OCI-LY1 (cell line): ENCODE measurements at regions not wholly inside any gene's neighbourhood (a gene's known extent, or its start where the extent isn't known, plus 50 kb on each side); places are given as distances from the start of the nearest gene placed in this dataset.

Experiments used
- H2AFZ ChIP-seq: fragments of 200-600 bp; sonication (generic), shearing (Covaris generic); 2 replicates; pipeline ENCODE4 v1.6.0; 2014; ENCODE audit warnings: antibody characterized with exemption, mild to moderate bottlenecking, low read length
- H3F3A ChIP-seq: fragments of 200-600 bp; sonication (generic), shearing (Covaris generic); 2 replicates; pipeline ENCODE4 v1.6.0; 2014; ENCODE audit warnings: mild to moderate bottlenecking, antibody characterized with exemption, low read length, moderate library complexity; ENCODE audit not compliant: insufficient read depth
- H3K27ac ChIP-seq: fragments of 200-600 bp; sonication (generic); 2 replicates; pipeline ENCODE4 v1.5.1; 2014; ENCODE audit warnings: low read length, mixed run types, mild to moderate bottlenecking, low read depth; ENCODE audit not compliant: poor library complexity, severe bottlenecking
- H3K27me3 ChIP-seq: fragments of 200-600 bp; sonication (generic); 2 replicates; pipeline ENCODE4 v1.6.0; 2014; ENCODE audit warnings: antibody characterized with exemption, mild to moderate bottlenecking, low read length, moderate library complexity; ENCODE audit not compliant: insufficient read depth
- H3K36me3 ChIP-seq: fragments of 200-600 bp; sonication (generic); 2 replicates; pipeline ENCODE4 v1.6.1; 2014; ENCODE audit warnings: mild to moderate bottlenecking, antibody characterized with exemption, low read length, moderate library complexity, mixed read lengths; ENCODE audit not compliant: insufficient read depth
- H3K4me1 ChIP-seq: fragments of 200-600 bp; sonication (generic); 2 replicates; pipeline ENCODE4 v1.5.1; 2014; ENCODE audit warnings: mild to moderate bottlenecking, low read length, moderate library complexity; ENCODE audit not compliant: insufficient read depth, severe bottlenecking
- H3K4me2 ChIP-seq: fragments of 200-600 bp; sonication (generic), shearing (Covaris generic); 2 replicates; pipeline ENCODE4 v1.6.1; 2014; ENCODE audit warnings: low read length
- H3K4me3 ChIP-seq: fragments of 200-600 bp; sonication (generic); 2 replicates; pipeline ENCODE4 v1.5.1; 2014; ENCODE audit warnings: low read length, low read depth, mild to moderate bottlenecking, mixed read lengths; ENCODE audit not compliant: poor library complexity, severe bottlenecking
- H3K79me2 ChIP-seq: fragments of 200-600 bp; shearing (Covaris generic); 2 replicates; pipeline ENCODE4 v1.6.1; 2016; ENCODE audit warnings: mixed run types, low read length, mixed read lengths; ENCODE audit not compliant: insufficient read depth
- H3K9ac ChIP-seq: fragments of 200-600 bp; sonication (generic), shearing (Covaris generic); 2 replicates; pipeline ENCODE4 v1.6.1; 2014; ENCODE audit warnings: mild to moderate bottlenecking, low read length, mixed read lengths
- H3K9me2 ChIP-seq: fragments of 200-600 bp; sonication (generic), shearing (Covaris generic); 2 replicates; pipeline ENCODE4 v1.6.1; 2014; ENCODE audit warnings: low read depth, mild to moderate bottlenecking, low read length, mixed read lengths
- H3K9me3 ChIP-seq: fragments of 200-600 bp; shearing (Covaris generic); 2 replicates; pipeline ENCODE4 v1.6.1; 2014; ENCODE audit warnings: low read length, mixed read lengths
- H4K20me1 ChIP-seq: fragments of 200-600 bp; sonication (generic), shearing (Covaris generic); 2 replicates; pipeline ENCODE4 v1.6.0; 2016; ENCODE audit warnings: mild to moderate bottlenecking, low read length; ENCODE audit not compliant: insufficient read depth
- CTCF ChIP-seq: fragments of 200-600 bp; sonication (generic), shearing (Covaris generic); IDR thresholded peaks from 2 replicates; pipeline ENCODE4 v1.5.1; 2017; ENCODE audit warnings: mild to moderate bottlenecking, antibody characterized with exemption, low read length, moderate library complexity, mixed read lengths
- EZH2 ChIP-seq: fragments of 200-600 bp; sonication (generic), shearing (Covaris generic); IDR thresholded peaks from 2 replicates; pipeline ENCODE4 v1.8.0; 2017; ENCODE audit warnings: borderline replicate concordance, mixed run types, mild to moderate bottlenecking, antibody characterized with exemption, low read length, moderate library complexity, mixed read lengths

- Histone ChIP-seq H3K9ac (no peak overlapping the region), H3K27me3 (no peaks in the 10 kb centered on the region), H3K4me1 (no peaks in the 10 kb centered on the region), H3F3A (no peaks in the 10 kb centered on the region), H3K4me3 (no peak overlapping the region), H3K36me3 (no peaks in the 10 kb centered on the region), H4K20me1 (no peaks in the 10 kb centered on the region), H3K4me2 (no peak overlapping the region), H3K9me3 (no peaks in the 10 kb centered on the region), H2AFZ (no peak overlapping the region), H3K9me2 (no peaks in the 10 kb centered on the region), H3K79me2 (no peaks in the 10 kb centered on the region), H3K27ac (no peak overlapping the region)
- TF ChIP-seq CTCF (no peak), EZH2 (no peak)
Observed at GRCh38 chr10:131636841-131637724, 263.7 kb upstream of the PPP2R2D start.

GRCh38 chr10:131638049-131638879 lies 262.5 kb upstream of the PPP2R2D start:
- Histone ChIP-seq H2AFZ (no peak overlapping the region), H3K9me2 (no peaks in the 10 kb centered on the region), H3K4me2 (no peak overlapping the region), H3K79me2 (no peaks in the 10 kb centered on the region), H3K4me3 (no peak overlapping the region), H3K27ac (no peak overlapping the region), H3K9ac (no peak overlapping the region), H3K4me1 (no peaks in the 10 kb centered on the region), H3K36me3 (no peaks in the 10 kb centered on the region), H3K9me3 (no peaks in the 10 kb centered on the region), H3K27me3 (no peaks in the 10 kb centered on the region), H3F3A (no peaks in the 10 kb centered on the region), H4K20me1 (no peaks in the 10 kb centered on the region)
- TF ChIP-seq CTCF = no peak

GRCh38 chr10:131638880-131639278 lies 261.9 kb upstream of the PPP2R2D start:
- H3K4me3 ChIP-seq = no peak overlapping the region
- no peak overlapping the region for H2AFZ ChIP-seq
- no peak for TF ChIP-seq CTCF
- no peak for TF ChIP-seq EZH2
- H3K4me1 ChIP-seq = no peaks in the 10 kb centered on the region
- H3K27me3 ChIP-seq = no peaks in the 10 kb centered on the region
- H3K9me2 ChIP-seq = no peaks in the 10 kb centered on the region
- no peaks in the 10 kb centered on the region for H3K79me2 ChIP-seq
- H4K20me1 ChIP-seq = no peaks in the 10 kb centered on the region
- no peaks in the 10 kb centered on the region for H3K9me3 ChIP-seq
- no peak overlapping the region for H3K27ac ChIP-seq
- H3F3A ChIP-seq = no peaks in the 10 kb centered on the region
- no peaks in the 10 kb centered on the region for H3K36me3 ChIP-seq
- no peak overlapping the region for H3K4me2 ChIP-seq
- H3K9ac ChIP-seq = no peak overlapping the region
